ENCODE measurements at regions not wholly inside any gene's neighbourhood (a gene's known extent, or its start where the extent isn't known, plus 50 kb on each side); places are given as distances from the start of the nearest gene placed in this dataset.

DNA sequence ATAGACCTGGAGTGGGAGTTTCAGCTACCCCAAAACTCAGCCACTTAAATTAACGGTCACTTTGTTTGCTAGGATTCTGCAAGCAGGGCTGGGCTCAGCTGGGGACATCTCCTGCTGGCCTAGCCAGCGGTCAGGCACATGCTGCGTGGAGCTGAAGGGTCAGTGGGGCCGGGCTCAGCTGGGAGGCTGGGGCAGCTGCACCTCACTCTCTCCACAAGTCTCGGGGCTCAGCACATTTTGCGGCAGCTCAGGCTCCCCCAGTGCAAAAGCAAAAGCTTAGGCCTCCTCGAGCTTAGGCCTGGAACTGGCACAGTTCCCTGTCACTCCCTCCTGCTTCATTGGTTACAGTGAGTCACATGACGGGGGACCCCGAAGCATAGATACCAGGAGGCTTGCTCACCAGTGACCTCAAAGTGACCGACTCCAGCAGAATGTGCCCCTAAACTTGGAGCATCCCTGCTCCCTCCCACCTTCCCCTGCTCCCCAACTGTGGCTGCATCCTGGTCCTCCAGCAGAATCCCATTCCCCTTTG, 80.6 kb upstream of the CST7 start:
- H3K9ac ChIP-seq (ENCODE audit: low read length), result no peak overlapping the region
- H3K79me2 ChIP-seq (ENCODE audit: low read length), result no peaks in the 10 kb centered on the region
- H3K27me3 ChIP-seq (ENCODE audit: low read depth, low read length), result no peaks in the 10 kb centered on the region
- H3K9me3 ChIP-seq (ENCODE audit: insufficient read depth, low read length), result peaks cover 25% of the 10 kb centered on the region
- no peaks in the 10 kb centered on the region for H3K36me3 ChIP-seq (replicated peaks; ENCODE audit: low read depth, low read length)
- no peak overlapping the region for H3K27ac ChIP-seq (ENCODE audit: low read length)
- peaks cover 12% of the 10 kb centered on the region for H3K4me1 ChIP-seq (ENCODE audit: low read length)
- no peak overlapping the region for H3K4me3 ChIP-seq (ENCODE audit: low read length)
- no peaks in the 10 kb centered on the region for H4K20me1 ChIP-seq (ENCODE audit: insufficient read depth, low read length)
- no peak overlapping the region for H2AFZ ChIP-seq (ENCODE audit: low read depth, low read length)
- H3K4me2 ChIP-seq (ENCODE audit: low read length), result no peak overlapping the region
- TF ChIP-seq, protein P1, sequence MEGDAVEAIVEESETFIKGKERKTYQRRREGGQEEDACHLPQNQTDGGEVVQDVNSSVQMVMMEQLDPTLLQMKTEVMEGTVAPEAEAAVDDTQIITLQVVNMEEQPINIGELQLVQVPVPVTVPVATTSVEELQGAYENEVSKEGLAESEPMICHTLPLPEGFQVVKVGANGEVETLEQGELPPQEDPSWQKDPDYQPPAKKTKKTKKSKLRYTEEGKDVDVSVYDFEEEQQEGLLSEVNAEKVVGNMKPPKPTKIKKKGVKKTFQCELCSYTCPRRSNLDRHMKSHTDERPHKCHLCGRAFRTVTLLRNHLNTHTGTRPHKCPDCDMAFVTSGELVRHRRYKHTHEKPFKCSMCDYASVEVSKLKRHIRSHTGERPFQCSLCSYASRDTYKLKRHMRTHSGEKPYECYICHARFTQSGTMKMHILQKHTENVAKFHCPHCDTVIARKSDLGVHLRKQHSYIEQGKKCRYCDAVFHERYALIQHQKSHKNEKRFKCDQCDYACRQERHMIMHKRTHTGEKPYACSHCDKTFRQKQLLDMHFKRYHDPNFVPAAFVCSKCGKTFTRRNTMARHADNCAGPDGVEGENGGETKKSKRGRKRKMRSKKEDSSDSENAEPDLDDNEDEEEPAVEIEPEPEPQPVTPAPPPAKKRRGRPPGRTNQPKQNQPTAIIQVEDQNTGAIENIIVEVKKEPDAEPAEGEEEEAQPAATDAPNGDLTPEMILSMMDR (IDR thresholded peaks at IDR 0.05; ENCODE audit: low read depth, low read length), result no peak
- no peak for TF ChIP-seq EZH2phosphoT487 (IDR thresholded peaks at IDR 0.05; ENCODE audit: low read depth)

DNA sequence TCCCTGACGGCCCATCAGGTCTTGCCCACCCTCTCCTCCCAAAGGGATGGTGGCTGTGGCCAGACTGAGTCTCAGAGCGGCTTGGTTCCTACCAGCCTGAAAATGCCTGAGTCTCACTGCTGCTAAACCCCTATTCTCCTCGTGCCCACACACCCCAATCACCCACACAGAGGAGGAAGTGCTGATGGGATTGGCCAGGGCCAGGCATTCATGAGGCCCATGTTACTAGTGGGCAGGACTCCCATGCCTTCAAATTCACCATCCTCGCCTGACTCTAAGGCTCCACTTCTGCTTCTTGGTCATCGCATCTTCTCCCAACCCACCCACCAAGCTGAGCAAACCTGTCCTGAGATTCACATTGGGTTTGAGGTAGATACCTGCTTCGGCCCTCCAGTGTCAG, 80.1 kb upstream of the CST7 start:
- H3K4me2 ChIP-seq (ENCODE audit: low read length), result no peak overlapping the region
- no peak for TF ChIP-seq EZH2phosphoT487 (IDR thresholded peaks at IDR 0.05; ENCODE audit: low read depth)
- TF ChIP-seq, protein P1 (IDR thresholded peaks at IDR 0.05; ENCODE audit: low read depth, low read length), result no peak
- no peaks in the 10 kb centered on the region for H3K79me2 ChIP-seq (ENCODE audit: low read length)
- H3K27ac ChIP-seq (ENCODE audit: low read length), result no peak overlapping the region
- no peak overlapping the region for H3K9ac ChIP-seq (ENCODE audit: low read length)
- no peak overlapping the region for H2AFZ ChIP-seq (ENCODE audit: low read depth, low read length)
- peaks cover 12% of the 10 kb centered on the region for H3K4me1 ChIP-seq (ENCODE audit: low read length)
- no peaks in the 10 kb centered on the region for H3K36me3 ChIP-seq (replicated peaks; ENCODE audit: low read depth, low read length)
- H3K9me3 ChIP-seq (ENCODE audit: insufficient read depth, low read length), result peaks cover 22% of the 10 kb centered on the region
- H4K20me1 ChIP-seq (ENCODE audit: insufficient read depth, low read length), result no peaks in the 10 kb centered on the region
- H3K4me3 ChIP-seq (ENCODE audit: low read length), result no peak overlapping the region
- no peaks in the 10 kb centered on the region for H3K27me3 ChIP-seq (ENCODE audit: low read depth, low read length)

DNA sequence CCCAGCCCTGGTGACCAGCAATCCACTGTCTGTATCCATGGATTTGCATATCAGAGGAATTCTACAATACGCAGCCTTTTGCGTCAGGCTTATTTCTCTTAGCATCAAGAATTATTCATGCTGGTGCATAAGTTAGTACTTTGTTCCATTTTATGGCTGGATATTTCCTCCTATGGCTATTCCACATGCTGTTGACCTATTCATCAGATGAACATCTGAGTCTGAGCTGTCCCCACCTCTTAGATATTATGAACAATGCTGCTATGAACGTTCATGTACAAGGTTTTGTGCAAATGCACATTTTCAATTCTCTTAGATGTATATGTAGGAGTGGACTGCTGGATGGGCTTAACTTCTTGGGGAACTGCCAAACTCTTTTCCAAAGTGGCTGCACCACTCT, 79.0 kb upstream of the CST7 start:
- H3K4me3 ChIP-seq (ENCODE audit: low read length), result no peak overlapping the region
- H3K27ac ChIP-seq (ENCODE audit: low read length), result no peak overlapping the region
- no peaks in the 10 kb centered on the region for H3K79me2 ChIP-seq (ENCODE audit: low read length)
- no peak overlapping the region for H3K4me2 ChIP-seq (ENCODE audit: low read length)
- no peaks in the 10 kb centered on the region for H3K36me3 ChIP-seq (replicated peaks; ENCODE audit: low read depth, low read length)
- H3K27me3 ChIP-seq (ENCODE audit: low read depth, low read length), result no peaks in the 10 kb centered on the region
- H4K20me1 ChIP-seq (ENCODE audit: insufficient read depth, low read length), result no peaks in the 10 kb centered on the region
- TF ChIP-seq, protein P1 (IDR thresholded peaks at IDR 0.05; ENCODE audit: low read depth, low read length), result no peak
- TF ChIP-seq EZH2phosphoT487 (IDR thresholded peaks at IDR 0.05; ENCODE audit: low read depth), result no peak
- peaks cover 12% of the 10 kb centered on the region for H3K9me3 ChIP-seq (ENCODE audit: insufficient read depth, low read length)
- H3K9ac ChIP-seq (ENCODE audit: low read length), result no peak overlapping the region
- H3K4me1 ChIP-seq (ENCODE audit: low read length), result peaks cover 12% of the 10 kb centered on the region
- no peak overlapping the region for H2AFZ ChIP-seq (ENCODE audit: low read depth, low read length)

DNA sequence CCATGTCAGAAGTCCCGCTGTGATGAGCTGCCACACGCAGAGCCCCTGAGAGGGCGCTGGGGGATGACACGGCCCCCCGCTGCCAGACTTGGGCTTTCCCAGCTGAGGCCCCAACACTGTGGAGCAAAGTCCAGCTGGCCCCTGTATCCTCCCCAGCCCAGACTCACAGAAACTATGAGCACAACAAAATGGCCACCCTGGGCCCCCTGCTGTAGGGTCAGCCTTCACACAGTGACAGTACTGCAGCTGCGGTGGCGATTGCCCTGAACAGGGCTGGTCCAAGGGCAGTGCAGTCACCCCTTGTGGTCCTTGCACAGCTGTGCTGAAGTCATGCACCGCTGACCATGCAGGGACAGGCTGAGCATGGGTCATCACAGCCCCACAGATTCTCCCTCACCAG, 78.2 kb upstream of the CST7 start:
- no peaks in the 10 kb centered on the region for H3K36me3 ChIP-seq (replicated peaks; ENCODE audit: low read depth, low read length)
- no peak overlapping the region for H2AFZ ChIP-seq (ENCODE audit: low read depth, low read length)
- no peak for TF ChIP-seq EZH2phosphoT487 (IDR thresholded peaks at IDR 0.05; ENCODE audit: low read depth)
- TF ChIP-seq, protein P1 (IDR thresholded peaks at IDR 0.05; ENCODE audit: low read depth, low read length), result no peak
- peaks cover 12% of the 10 kb centered on the region for H3K4me1 ChIP-seq (ENCODE audit: low read length)
- H3K27ac ChIP-seq (ENCODE audit: low read length), result no peak overlapping the region
- H3K79me2 ChIP-seq (ENCODE audit: low read length), result no peaks in the 10 kb centered on the region
- no peak overlapping the region for H3K4me2 ChIP-seq (ENCODE audit: low read length)
- H4K20me1 ChIP-seq (ENCODE audit: insufficient read depth, low read length), result no peaks in the 10 kb centered on the region
- no peak overlapping the region for H3K4me3 ChIP-seq (ENCODE audit: low read length)
- H3K9me3 ChIP-seq (ENCODE audit: insufficient read depth, low read length), result peaks cover 4% of the 10 kb centered on the region
- H3K27me3 ChIP-seq (ENCODE audit: low read depth, low read length), result no peaks in the 10 kb centered on the region
- H3K9ac ChIP-seq (ENCODE audit: low read length), result no peak overlapping the region

All from OCI-LY3 (cell line).